ENCODE measurements at regions not wholly inside any gene's neighbourhood (a gene's known extent, or its start where the extent isn't known, plus 50 kb on each side); places are given as distances from the start of the nearest gene placed in this dataset.

- Histone ChIP-seq H3K27ac (ENCODE audit: extremely low read depth, low read depth, low read length) (no peak overlapping the region), H3K4me3 (ENCODE audit: low read depth, low read length) (no peak overlapping the region), H3K36me3 (ENCODE audit: control insufficient read depth in 2 of 2, insufficient read depth in 1 of 2, low read length in 2 of 2) (no peaks in the 10 kb centered on the region), H3K9me3 (ENCODE audit: control insufficient read depth, insufficient read depth, low read depth, low read length) (no peaks in the 10 kb centered on the region), H3K4me1 (ENCODE audit: control insufficient read depth, insufficient read depth, low read length) (peaks cover 4% of the 10 kb centered on the region; the same call in 1 of the 2 replicates)
- no peak for TF ChIP-seq ZBTB48 (tag by site-specific recombination; IDR thresholded peaks at IDR 0.05)
- TF ChIP-seq HOXC10 (CRISPR knock-in tag; IDR thresholded peaks at IDR 0.05): no peak
- no peak for TF ChIP-seq ZNF174 (tag by site-specific recombination; IDR thresholded peaks at IDR 0.05)
- TF ChIP-seq ZNF791 (tag by site-specific recombination; IDR thresholded peaks at IDR 0.05): no peak
- TF ChIP-seq ZNF792 (tag by site-specific recombination; IDR thresholded peaks at IDR 0.05): no peak
- TF ChIP-seq MZF1 (tag by site-specific recombination; IDR thresholded peaks at IDR 0.05; ENCODE audit: borderline replicate concordance): no peak
- no peak for TF ChIP-seq ZNF747 (tag by site-specific recombination; IDR thresholded peaks at IDR 0.05)
- no peak for TF ChIP-seq ZNF48 (tag by site-specific recombination; IDR thresholded peaks at IDR 0.05)
- TF ChIP-seq ZSCAN18 (tag by site-specific recombination; IDR thresholded peaks at IDR 0.05): no peak
- no peak for TF ChIP-seq ZSCAN5A (tag by site-specific recombination; IDR thresholded peaks at IDR 0.05)
- no peak for TF ChIP-seq ZNF654 (tag by site-specific recombination; IDR thresholded peaks at IDR 0.05; ENCODE audit: low read depth)
- TF ChIP-seq ZNF280D (tag by site-specific recombination; IDR thresholded peaks at IDR 0.05): no peak
- no peak for TF ChIP-seq ZNF175 (tag by site-specific recombination; IDR thresholded peaks at IDR 0.05)
- TF ChIP-seq, protein P1, sequence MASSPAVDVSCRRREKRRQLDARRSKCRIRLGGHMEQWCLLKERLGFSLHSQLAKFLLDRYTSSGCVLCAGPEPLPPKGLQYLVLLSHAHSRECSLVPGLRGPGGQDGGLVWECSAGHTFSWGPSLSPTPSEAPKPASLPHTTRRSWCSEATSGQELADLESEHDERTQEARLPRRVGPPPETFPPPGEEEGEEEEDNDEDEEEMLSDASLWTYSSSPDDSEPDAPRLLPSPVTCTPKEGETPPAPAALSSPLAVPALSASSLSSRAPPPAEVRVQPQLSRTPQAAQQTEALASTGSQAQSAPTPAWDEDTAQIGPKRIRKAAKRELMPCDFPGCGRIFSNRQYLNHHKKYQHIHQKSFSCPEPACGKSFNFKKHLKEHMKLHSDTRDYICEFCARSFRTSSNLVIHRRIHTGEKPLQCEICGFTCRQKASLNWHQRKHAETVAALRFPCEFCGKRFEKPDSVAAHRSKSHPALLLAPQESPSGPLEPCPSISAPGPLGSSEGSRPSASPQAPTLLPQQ (tag by site-specific recombination; IDR thresholded peaks at IDR 0.05): no peak
- TF ChIP-seq ZNF521 (tag by site-specific recombination; IDR thresholded peaks at IDR 0.05): no peak
- TF ChIP-seq ZFP41 (tag by site-specific recombination; IDR thresholded peaks at IDR 0.05; ENCODE audit: borderline replicate concordance): no peak
- no peak for TF ChIP-seq ZSCAN16 (tag by site-specific recombination; IDR thresholded peaks at IDR 0.05)
- TF ChIP-seq KLF9 (tag by site-specific recombination; IDR thresholded peaks at IDR 0.05; ENCODE audit: low read depth): no peak
- no peak for TF ChIP-seq GFI1B (tag by site-specific recombination; IDR thresholded peaks at IDR 0.05)
- CTCF ChIA-PET: no interaction called here
- POLR2A ChIA-PET: no interaction called here
These were observed 102.1 kb upstream of the SH3BP4 start for GRCh38 chr2:234849678-234850077.

DNA sequence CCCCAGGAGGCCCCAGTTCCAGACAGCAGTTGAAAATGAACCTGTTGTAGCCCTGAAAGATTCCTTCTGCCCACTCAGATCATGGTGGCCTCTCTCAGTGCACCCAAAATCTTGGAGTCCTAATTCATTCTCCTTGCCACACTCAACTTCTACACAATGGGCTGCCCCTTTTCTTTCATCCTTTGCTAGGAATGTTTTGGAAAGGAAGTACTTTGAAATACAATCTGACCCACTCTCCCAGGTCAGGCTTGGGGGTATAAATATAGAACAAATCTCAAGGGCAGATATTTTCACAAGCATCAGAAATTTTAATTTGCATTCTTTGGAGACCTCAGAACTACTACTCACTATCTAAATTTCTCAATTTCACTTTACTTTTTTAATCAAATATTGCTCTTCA lies 103.2 kb upstream of the SH3BP4 start:
- peaks cover 4% of the 10 kb centered on the region; the same call in 1 of the 2 replicates for H3K4me1 ChIP-seq (ENCODE audit: control insufficient read depth, insufficient read depth, low read length)
- no peak overlapping the region for H3K4me3 ChIP-seq (ENCODE audit: low read depth, low read length)
- ChIA-PET POLR2A (no interaction called here), CTCF (no interaction called here)
- H3K9me3 ChIP-seq (ENCODE audit: control insufficient read depth, insufficient read depth, low read depth, low read length): no peaks in the 10 kb centered on the region
- H3K36me3 ChIP-seq (ENCODE audit: control insufficient read depth in 2 of 2, insufficient read depth in 1 of 2, low read length in 2 of 2): no peaks in the 10 kb centered on the region
- H3K27ac ChIP-seq (ENCODE audit: extremely low read depth, low read depth, low read length): no peak overlapping the region
- no peak for TF ChIP-seq SP7 (tag by site-specific recombination; IDR thresholded peaks at IDR 0.05)
- TF ChIP-seq, protein P2, sequence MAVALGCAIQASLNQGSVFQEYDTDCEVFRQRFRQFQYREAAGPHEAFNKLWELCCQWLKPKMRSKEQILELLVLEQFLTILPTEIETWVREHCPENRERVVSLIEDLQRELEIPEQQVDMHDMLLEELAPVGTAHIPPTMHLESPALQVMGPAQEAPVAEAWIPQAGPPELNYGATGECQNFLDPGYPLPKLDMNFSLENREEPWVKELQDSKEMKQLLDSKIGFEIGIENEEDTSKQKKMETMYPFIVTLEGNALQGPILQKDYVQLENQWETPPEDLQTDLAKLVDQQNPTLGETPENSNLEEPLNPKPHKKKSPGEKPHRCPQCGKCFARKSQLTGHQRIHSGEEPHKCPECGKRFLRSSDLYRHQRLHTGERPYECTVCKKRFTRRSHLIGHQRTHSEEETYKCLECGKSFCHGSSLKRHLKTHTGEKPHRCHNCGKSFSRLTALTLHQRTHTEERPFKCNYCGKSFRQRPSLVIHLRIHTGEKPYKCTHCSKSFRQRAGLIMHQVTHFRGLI (tag by site-specific recombination; IDR thresholded peaks at IDR 0.05): no peak
- TF ChIP-seq REST (tag by site-specific recombination; IDR thresholded peaks at IDR 0.05): no peak
- no peak for TF ChIP-seq ZNF768 (tag by site-specific recombination; IDR thresholded peaks at IDR 0.05)
- no peak for TF ChIP-seq ZNF777 (tag by site-specific recombination; IDR thresholded peaks at IDR 0.05; ENCODE audit: borderline replicate concordance)
- TF ChIP-seq ZNF747 (tag by site-specific recombination; IDR thresholded peaks at IDR 0.05): no peak
- TF ChIP-seq SCRT2 (tag by site-specific recombination; IDR thresholded peaks at IDR 0.05): no peak

Data from HEK293 (cell line).